ENCODE measurements at regions not wholly inside any gene's neighbourhood (a gene's known extent, or its start where the extent isn't known, plus 50 kb on each side); places are given as distances from the start of the nearest gene placed in this dataset.

DNA sequence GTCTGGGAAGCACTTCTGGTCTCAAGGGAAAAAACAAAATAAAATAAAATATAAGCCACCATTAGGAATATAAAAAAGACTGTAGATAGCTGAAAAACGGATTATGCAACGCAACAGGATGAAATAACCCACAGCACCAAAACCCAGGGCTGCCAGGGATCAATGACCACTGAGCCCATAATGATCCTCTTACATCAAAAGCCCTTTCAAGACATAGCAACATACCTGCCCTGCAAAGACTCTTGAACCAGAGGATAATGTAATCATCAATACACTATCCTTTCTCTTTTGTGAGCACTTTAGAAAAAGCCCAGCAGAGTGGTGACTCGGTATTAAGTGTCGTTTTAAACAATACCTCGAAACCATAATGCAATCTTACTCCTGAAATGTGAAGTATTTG is 235.0 kb upstream of the SOX21 start:
- no peaks in the 10 kb centered on the region for H3K4me1 ChIP-seq (replicated peaks)
- TF ChIP-seq POLR2A (IDR thresholded peaks at IDR 0.05) = no peak
- TF ChIP-seq POLR2AphosphoS5 (IDR thresholded peaks at IDR 0.05) = no peak
- TF ChIP-seq CTCF (IDR thresholded peaks at IDR 0.05) = no peak
- H3K27ac ChIP-seq = no peak overlapping the region
- DNase-seq (ENCODE audit: low spot score) = no peak
- intact Hi-C loops (cut with DNase I) = no loop called here
- 85% methylated on average over 5 of the region's 5 CpGs for WGBS
- H3K27me3 ChIP-seq (replicated peaks; ENCODE audit: insufficient read depth) = no peaks in the 10 kb centered on the region
- no peak overlapping the region for H3K4me3 ChIP-seq
- H3K9me3 ChIP-seq = no peaks in the 10 kb centered on the region
- H3K36me3 ChIP-seq = no peaks in the 10 kb centered on the region

DNA sequence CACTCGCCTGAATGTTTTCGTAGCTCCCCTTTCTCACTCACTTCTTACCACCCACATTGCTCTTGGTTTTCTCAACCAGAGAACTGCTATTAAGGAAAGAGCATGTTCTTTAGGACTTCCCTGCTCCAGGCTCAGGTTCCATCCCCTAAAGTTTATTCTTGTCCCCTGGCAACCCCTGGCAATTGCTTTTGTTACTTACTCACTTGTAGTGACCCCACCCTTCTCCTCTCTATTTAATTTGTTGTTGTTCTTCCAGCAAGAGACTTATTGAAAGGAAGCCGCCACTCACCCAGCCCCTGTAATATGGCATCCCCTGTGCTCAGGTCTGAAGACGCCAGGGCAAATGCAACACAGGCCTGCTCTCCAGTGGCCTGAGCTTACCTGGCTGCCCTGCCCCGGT is 233.7 kb upstream of the SOX21 start:
- DNase-seq (ENCODE audit: low spot score) = no peak
- Histone ChIP-seq H3K9me3 (no peaks in the 10 kb centered on the region), H3K27ac (no peak overlapping the region), H3K4me3 (no peak overlapping the region), H3K36me3 (no peaks in the 10 kb centered on the region), H3K4me1 (replicated peaks) (no peaks in the 10 kb centered on the region), H3K27me3 (replicated peaks; ENCODE audit: insufficient read depth) (no peaks in the 10 kb centered on the region)
- 94% methylated on average over 5 of the region's 5 CpGs for WGBS
- intact Hi-C loops (cut with DNase I) = no loop called here
- no peak for TF ChIP-seq POLR2A (IDR thresholded peaks at IDR 0.05)
- no peak for TF ChIP-seq CTCF (IDR thresholded peaks at IDR 0.05)
- TF ChIP-seq POLR2AphosphoS5 (IDR thresholded peaks at IDR 0.05) = no peak

- no peaks in the 10 kb centered on the region for H3K27me3 ChIP-seq (replicated peaks; ENCODE audit: insufficient read depth)
- H3K27ac ChIP-seq = no peak overlapping the region
- H3K9me3 ChIP-seq = no peaks in the 10 kb centered on the region
- H3K4me3 ChIP-seq = no peak overlapping the region
- DNase-seq (ENCODE audit: low spot score) = no peak
- WGBS = 92% methylated on average over 4 of the region's 4 CpGs
- intact Hi-C loops (cut with DNase I) = no loop called here
- no peaks in the 10 kb centered on the region for H3K4me1 ChIP-seq (replicated peaks)
- H3K36me3 ChIP-seq = no peaks in the 10 kb centered on the region
- no peak for TF ChIP-seq POLR2AphosphoS5 (IDR thresholded peaks at IDR 0.05)
- TF ChIP-seq POLR2A (IDR thresholded peaks at IDR 0.05) = no peak
- no peak for TF ChIP-seq CTCF (IDR thresholded peaks at IDR 0.05)
Measured at GRCh38 chr13:94938124-94938523, 225.8 kb upstream of the SOX21 start.

DNA sequence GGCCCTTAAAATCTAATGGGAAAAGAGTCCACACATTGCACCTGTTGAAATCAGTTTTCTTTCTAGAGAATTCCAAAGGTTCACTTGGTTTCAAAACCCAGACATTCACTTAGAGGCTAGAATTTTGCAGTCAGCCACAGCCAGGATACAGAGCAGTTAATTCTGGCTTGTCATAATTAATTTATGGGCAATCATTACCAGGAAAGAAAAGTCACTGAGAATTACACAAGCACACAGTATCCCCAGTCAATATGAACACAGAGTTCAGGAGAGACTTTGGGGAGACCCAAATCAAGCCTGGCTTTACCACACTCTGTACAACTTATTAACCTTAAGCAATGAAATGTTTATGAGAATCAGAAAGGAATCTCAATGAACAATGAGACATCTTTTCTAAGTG is 224.3 kb upstream of the SOX21 start:
- H3K4me1 ChIP-seq (replicated peaks) = no peaks in the 10 kb centered on the region
- no peaks in the 10 kb centered on the region for H3K9me3 ChIP-seq
- intact Hi-C loops (cut with DNase I) = no loop called here
- H3K27ac ChIP-seq = no peak overlapping the region
- no peaks in the 10 kb centered on the region for H3K36me3 ChIP-seq
- no peak for DNase-seq (ENCODE audit: low spot score)
- TF ChIP-seq POLR2AphosphoS5 (IDR thresholded peaks at IDR 0.05) (no peak), CTCF (IDR thresholded peaks at IDR 0.05) (no peak), POLR2A (IDR thresholded peaks at IDR 0.05) (no peak)
- H3K27me3 ChIP-seq (replicated peaks; ENCODE audit: insufficient read depth) = no peaks in the 10 kb centered on the region
- H3K4me3 ChIP-seq = no peak overlapping the region

- intact Hi-C loops (cut with DNase I) = no loop called here
- Histone ChIP-seq H3K27me3 (replicated peaks; ENCODE audit: insufficient read depth) (no peaks in the 10 kb centered on the region), H3K4me3 (no peak overlapping the region), H3K36me3 (no peaks in the 10 kb centered on the region), H3K27ac (no peak overlapping the region), H3K4me1 (replicated peaks) (no peaks in the 10 kb centered on the region), H3K9me3 (no peaks in the 10 kb centered on the region)
- no peak for DNase-seq (ENCODE audit: low spot score)
- no peak for TF ChIP-seq POLR2AphosphoS5 (IDR thresholded peaks at IDR 0.05)
- no peak for TF ChIP-seq CTCF (IDR thresholded peaks at IDR 0.05)
- no peak for TF ChIP-seq POLR2A (IDR thresholded peaks at IDR 0.05)
- WGBS = 93% methylated on average over 4 of the region's 4 CpGs
Measured at GRCh38 chr13:94933936-94934335, 221.6 kb upstream of the SOX21 start.

All from prostate gland (tissue), 2 donors.